HG03108 (cell line): ENCODE measurements at regions not wholly inside any gene's neighbourhood (a gene's known extent, or its start where the extent isn't known, plus 50 kb on each side); places are given as distances from the start of the nearest gene placed in this dataset.
"Not testable (repeated sequence)": the region's sequence is repeated elsewhere in the genome, so short reads cannot be mapped to it uniquely, and the experiment has no call there.

Source experiments
- ATAC-seq: cut with Tn5 transposase; IDR thresholded peaks from one replicate; pipeline ENCODE4 v1.9.1; 2021; ENCODE audit warnings: moderate library complexity; ENCODE audit not compliant: unreplicated experiment

DNA sequence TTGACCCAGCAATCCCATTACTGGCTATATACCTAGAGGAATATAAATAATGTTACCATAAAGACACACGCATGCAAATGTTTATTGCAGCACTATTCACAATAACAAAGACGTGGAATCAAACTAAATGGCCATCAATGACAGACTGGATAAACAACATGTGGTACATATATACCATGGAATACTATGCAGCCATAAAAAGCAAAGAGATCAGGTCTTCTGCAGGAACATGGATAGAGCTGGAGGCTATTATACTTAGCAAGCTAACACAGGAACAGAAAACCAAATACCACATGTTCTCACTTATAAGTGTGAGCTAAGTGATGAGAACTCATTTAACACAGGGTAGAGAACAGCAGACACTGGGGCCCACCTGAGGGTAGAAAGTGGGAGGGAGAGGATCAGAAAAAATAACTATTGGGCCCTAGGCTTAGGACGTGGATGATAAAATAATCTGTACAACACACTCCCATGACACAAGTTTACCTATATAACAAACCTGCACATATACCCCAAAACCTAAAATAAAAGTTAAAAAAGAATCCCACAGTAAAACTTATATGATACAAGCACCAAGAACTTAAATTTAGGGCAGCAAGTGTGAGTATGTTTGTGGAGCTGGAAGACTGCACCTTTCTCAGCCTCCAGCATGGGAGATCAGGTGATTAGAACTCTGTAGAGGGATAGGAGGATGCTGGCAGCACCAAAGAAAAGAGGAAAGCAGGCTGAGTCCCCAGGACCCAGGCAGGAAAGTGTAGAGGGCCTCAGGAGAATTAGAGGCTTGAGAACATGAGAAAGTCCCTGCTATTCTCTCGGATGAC is 320.8 kb upstream of the USP24 start:
- no peak for ATAC-seq

DNA sequence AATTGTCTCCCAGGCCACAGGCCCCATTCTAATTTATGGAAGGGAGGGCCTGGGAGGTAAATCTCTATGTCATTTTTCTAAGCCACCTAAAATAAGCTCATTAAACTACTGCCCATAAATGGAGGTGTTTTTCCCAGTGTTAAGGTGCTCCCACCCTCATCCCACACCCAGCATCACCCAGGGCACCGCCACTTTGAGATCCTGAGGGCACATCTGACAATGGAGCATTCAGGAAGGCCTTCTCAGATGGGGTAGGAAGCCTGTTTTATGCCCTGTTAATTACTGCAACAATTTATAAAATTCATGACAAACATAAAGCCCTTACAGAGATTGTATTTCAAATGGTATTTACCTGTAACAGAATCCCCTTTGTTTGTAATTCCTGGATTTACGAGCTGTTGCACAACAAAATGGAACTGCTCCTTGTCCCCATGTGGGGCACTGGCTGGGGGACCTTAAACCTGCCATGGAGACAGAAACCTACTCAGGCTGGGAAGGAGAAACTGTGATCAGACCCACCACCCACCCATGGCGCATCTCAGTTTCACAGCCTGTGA is 319.5 kb upstream of the USP24 start:
- ATAC-seq = no peak

DNA sequence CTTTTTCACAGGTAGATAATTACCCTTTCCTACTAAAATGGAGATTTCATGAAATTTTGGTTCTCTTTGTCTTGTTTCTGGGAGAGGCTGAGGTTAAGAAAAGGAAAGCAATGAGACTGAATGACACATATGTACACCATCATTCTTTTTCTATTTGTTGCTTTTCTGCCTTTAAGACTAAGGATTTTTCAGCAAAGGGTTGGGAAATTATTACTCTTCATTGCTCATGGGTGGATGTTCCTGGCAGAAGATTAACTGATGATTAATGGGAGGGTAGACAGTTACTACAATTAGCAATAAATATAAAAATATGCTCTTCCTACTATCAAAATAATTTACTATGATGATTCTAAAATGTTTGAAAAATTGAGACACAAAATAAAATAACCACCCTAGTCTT is 316.5 kb upstream of the USP24 start:
- no peak for ATAC-seq

DNA sequence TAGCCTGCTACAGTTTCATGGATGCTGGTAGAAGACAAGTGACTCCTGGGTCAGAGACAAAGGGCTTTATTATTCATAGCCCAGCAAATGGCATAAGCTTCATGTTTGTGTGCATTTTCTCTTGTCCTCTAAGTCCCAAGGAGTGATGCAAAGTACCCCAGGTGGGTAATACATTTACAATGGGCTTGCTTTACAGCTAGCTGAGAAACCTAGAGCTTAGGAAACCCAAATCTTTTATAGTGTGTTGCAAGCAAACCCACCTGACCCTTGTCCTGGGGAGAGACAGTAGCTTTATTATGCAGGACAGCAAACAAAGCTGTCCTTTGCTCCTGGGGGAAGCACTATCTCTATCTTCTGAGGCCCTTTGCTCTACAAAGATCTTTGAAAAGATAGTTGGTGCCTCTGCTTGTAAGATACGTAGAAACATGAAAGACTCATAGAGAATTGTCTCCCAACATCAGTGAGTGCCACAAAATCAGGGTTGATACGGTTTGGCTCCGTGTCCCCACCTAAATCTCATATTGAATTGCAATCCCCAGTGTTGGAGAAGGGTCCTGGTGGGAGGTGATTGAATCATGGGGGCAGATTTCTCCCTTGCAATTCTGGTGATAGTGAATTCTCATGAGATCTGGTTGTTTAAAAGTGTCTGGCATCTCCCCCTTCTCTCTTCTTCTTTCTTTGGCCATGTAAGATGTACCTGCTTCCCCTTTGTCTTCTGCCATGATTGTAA is 315.8 kb upstream of the USP24 start:
- ATAC-seq = no peak

DNA sequence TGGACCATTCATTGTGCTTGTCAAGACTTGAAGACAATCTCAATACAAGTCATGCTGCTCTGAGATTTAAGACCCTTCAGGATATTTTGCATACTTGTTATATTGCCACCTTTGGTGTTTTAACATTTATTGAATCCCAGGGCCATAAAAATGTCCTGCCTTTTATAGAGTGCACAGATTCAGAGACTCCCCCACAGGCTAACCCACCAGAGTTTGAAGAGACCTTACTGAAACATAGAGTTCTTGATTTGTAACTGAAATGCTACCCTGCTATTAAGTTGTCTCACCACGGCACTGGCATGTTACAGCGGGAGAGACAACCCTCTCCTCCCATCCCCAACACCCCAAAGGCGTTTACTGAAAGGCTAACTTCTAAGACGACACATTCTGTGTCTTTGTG is 313.9 kb upstream of the USP24 start:
- no peak for ATAC-seq

DNA sequence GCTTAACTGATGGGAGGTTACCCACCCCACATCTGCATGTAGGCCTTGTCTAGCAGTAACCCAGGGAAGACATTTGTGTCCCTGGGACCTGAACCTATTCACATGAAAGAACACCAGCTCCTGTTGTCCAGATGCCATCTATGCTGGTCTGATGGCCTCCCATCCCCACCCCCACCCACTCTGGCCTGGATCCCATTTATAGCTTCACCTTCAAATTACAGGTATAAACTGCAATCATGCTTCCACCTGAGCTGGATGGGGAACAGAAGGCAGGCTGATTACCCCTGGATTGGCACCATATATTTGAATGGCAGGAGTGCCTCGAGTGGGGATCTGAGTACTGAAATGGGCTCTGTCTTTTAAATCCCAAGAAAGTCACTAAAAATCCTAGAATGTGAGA is 312.7 kb upstream of the USP24 start:
- no peak for ATAC-seq

DNA sequence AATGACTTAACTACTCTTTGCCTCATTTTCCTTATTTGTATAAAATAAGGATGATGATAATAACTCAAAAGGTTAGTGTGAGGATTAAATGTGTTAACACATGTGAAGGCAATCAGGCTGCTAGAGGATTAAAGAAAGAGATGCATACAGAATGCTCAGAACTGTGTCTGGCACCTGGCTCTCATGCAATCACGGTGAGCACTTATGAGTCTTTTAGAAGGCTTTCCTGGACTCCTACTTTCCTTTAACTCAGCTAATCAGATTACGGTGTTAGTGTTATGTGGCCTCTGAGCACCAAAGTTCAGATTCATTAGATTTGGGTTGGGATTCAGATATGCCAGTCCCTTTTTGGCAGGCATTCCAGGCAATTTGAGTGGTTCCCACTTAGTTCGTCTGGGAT is 311.6 kb upstream of the USP24 start:
- no peak for ATAC-seq

DNA sequence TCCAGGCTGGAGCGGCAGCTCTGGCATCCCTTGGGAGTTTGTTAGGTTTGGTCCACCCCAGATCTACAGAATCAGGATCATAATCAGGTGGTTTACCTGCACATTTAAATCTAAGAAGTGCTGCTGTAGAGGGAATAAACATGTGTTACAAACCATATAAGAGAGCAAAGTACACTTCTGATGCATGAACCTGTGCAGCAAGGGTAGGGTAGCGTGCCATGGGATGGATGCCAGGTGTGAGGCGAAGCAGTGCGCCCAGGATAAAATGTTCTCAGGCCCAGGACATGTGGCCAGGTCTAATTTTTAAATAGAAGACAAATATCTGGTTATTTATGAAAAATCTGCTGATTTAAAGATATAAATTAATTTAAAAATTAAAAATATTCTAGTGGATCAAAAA is 308.8 kb upstream of the USP24 start:
- no peak for ATAC-seq

DNA sequence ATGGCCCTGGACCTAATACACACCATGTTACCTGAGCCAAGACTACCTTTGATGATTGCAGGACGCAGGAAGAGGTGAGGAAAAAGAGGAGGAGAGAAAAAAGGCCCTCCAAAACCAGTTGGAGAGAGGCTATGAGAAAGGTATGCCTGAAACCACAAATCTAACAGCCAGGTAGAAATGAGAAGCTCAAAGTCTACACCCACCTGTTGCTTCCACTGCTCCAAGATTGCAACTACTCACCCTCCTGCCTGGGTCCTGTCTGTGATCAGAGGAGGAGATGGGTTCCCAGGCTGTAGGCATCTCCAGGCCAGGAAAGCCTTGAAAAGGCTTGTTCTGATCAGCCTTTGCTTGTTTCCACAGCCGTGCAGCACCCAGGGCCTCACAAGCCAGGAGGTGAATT is 307.8 kb upstream of the USP24 start:
- no peak for ATAC-seq

DNA sequence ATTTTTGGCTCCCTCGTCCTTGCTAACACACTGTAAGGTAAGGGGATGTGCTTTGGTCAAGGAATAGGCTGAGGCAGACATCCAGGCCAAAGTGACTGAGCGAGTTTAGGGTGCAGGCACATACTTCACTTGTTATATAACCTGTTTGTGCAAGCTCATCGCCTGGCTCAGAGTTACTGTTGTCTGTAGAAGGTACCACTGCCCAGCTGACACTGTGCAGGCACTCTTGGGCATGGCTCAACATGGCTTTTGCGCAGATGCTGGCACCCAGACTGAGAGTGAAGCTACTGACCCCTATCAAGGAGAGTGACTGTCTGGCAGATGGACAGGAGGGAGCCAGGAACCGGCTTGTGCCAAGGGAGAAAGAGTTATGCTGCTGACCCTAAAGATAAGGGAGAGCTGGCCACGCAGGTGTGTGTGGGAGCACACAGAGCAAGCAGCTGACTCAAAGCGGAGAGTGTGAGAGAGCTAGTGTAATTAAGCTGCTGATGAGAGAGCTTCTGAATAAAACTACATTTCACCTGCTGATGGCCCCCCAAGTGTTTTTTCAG is 307.3 kb upstream of the USP24 start:
- ATAC-seq = no peak

DNA sequence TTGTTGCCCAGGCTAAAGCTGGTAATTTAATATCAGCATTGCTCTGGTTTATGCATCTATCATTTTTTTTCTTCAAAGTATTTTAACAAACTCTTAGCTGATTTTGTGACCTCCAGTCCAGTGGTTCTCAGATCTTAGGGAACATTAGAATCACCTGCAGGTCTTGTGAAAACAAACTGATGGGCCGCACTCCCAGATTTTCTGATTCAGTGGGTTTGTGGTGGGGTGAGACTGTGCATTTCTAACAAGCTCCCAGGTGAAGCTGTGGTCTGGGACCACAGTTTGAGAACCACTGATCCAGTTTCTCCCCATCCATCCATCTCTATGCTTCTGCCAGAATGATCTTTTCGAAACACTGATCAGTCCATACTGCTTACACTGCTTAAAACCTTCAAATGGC is 305.7 kb upstream of the USP24 start:
- ATAC-seq = no peak

DNA sequence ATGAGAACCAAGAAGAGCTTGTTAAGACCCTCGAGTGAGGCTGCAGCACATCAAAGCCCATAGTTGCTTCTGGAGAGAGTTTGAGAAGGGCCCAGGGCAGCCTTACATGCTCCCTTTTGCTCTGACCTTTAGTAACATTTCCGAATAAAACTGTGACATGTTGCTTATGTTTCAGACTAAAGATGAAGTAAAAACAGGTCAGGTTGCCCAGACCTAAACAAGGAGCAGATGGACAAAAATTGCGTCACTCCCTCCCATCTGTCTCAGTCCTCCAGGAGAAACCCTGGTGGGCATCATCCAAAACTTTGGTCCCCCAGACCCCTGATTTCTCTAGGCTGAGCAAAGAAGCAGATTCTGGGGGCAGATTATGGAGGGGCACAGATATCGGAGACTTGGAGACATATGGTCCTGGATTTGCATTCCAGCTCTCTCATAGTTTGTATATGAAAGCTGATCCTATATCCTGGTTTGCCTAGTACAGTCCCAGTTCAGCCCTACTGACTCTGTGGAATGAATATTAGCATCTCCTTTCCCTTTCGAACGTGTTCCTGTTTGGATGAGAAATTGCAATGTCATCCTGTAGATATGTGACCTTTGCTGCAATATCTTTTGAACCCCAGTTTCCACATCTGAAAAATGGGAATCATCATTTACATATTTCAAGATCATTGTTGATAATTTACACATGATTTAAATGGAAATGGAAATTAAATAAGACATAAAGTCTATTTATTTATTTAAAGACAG is 304.9 kb upstream of the USP24 start:
- no peak for ATAC-seq

DNA sequence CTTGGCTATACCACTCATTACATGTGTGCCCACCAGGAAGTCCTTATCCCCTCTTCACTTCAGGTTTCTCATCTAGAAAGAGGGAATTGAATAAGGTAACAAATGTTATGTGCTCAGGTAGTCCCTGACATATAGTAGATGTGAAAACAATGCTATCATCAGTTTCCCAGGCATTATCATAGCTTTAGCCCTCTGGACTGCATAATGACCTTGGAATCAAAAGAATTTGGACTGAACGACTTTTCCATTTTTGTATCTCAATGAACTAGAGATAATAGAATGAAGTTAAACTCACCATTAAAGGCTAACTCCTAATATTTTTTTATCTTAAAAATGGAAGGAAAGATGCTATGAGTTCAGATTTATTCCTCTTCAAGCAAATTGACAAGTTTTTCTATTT is 304.1 kb upstream of the USP24 start:
- ATAC-seq = no peak

DNA sequence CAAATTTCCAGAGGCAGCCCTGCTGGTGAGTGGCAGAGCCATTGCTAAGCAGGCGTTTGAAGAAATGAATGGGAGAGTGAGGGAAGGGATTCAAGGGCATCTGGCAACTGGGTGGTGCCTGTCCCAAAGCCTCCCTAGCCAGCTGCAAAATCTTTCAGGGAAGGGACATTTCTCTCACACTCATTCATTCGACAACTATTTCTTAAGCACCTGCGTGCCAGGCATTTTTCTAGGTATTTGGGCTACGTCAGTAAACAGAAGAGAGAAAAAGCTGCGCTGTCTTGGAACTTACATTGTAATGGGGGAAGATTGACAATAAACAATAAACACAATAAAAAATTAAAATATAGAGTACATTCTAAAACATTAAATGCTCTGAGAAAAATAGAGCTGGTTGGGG is 301.9 kb upstream of the USP24 start:
- ATAC-seq = no peak

DNA sequence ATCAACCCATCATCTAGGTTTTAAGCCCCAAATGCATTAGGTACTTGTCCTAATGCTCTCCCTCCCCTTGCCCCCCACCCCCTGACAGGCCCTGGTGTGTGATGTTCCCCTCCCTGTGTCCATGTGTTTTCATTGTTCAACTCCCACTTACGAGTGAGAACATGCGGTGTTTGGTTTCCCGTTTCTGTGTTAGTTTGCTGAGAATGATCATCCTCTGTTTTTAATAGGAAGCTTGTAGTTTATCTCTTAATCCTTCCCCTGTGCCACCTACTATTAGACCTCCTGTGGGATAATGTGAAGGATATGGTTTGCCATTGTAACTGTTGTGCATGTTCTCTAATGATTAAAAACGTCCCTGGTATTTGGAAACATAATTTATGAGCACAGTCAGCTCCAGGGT is 299.4 kb upstream of the USP24 start:
- not testable (repeated sequence) for ATAC-seq

DNA sequence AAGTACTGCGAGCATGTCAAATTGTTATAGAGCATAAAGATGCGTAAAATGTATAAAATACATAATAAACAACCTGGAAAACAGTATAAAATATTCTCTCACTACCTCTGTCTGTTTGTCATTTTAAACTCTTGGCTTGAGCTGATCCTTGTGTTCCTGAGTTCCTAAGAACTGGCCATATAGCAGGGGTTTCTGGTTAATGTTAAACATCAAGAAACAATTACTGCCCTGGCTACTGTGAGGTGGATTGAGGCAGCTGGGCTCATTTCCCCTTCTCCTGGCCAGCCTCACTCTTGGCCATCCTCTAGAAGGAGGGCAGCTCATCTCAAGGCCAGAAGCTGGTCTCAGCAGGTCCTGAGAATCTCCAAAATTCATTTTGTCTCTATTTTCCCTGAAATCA is 297.3 kb upstream of the USP24 start:
- ATAC-seq = no peak

DNA sequence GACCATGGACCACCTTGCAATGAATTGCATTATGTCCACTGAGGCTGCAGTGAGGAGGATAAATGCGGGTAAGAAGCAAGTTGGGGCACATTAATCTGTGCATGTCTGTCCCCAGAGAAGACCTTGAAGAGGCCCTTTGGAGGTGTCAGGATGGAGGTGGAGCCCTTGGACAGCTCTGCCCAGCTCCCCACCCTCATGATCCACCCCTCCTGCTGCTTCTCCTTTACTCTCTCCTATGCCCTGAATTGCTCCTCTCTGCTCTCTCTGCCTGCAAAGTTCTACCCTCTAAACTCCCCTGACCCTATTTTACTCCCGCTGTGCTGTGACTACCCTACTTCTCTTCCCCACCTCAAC is 292.4 kb upstream of the USP24 start:
- ATAC-seq = no peak

DNA sequence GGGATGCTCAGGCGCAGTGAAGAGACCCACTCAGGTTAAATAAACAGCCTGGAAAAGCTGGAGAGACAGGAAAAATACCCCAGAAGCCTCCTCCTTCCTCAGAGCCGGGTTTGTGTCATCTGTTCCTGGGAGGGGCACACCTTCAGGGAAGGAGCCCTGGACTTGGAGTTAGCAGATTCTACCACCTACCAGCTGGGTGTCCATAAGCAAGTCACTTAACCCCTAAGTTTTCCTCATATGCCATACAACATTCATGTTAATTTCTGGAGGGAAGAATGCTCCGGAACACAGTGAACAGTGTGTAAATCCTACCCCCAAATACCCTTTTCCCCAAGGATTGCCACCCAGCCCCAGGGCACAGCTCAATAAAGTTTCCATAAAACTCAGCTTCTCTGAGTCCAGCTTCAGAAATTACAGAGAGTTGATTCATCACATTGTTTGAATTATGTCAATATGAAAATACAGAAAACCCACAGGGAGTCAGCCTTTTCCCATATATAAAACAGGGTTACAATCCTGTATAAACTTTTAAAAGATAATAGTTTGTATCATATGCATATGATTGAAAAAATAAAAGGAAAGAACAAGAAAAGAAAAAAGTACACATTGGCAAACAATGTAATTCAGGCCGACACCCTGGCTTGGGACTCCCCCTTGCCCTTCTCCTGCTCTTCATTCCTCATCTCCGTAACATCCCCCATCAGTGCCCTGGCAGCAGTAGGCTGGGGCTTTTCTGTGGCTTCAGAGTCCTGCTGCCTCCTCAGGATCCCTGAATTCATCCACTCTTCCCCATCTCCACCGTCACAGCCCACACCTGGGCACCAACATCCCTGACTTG is 291.8 kb upstream of the USP24 start:
- ATAC-seq = no peak

DNA sequence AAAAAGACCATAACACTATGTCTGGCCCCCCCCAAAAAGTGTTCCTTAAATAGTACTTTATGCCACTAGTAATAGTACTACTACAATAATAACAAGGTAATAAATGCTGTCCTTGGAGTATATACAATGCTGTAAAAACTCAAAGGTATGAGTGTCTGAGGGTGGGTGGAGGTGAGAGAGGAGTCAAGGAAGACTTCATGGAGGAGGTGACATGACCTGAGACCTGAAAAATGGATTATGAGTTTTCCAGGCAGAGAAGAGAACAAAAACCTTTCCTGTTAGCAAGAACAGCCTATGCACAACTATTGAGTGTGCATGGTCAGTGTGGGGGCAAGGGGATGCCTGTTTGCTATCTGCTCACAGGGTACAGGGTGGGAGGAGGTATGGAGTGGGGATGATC is 290.2 kb upstream of the USP24 start:
- no peak for ATAC-seq

DNA sequence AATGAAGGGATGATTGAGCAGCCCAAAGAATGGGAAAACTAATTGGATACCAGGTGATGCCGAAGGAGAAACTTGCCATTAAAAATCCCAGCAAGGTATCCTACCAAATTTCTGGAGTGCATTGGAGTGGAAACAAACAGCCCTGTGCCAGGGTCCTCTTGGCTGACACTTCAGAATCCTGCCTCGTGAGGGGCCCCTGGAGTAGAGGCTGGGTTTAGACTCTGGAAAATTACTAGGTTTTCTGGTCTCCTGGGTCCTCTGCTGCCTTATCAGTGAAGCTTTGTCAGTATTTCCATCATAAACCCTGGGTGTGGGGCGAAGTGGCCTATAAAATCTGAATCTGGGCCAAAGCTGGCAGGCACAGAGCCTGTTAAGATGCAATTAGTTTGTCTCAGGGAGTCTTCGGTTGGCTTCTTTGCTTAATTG is 289.2 kb upstream of the USP24 start:
- no peak for ATAC-seq
